HepG2 (cell line): ENCODE measurements at regions not wholly inside any gene's neighbourhood (a gene's known extent, or its start where the extent isn't known, plus 50 kb on each side); places are given as distances from the start of the nearest gene placed in this dataset.
A peak's percentile ranks its signal among the peaks of the same experiment; 100 is the strongest.

Source experiments
- MED8 ChIP-seq: sonication (generic); formaldehyde crosslinking; IDR thresholded peaks from 2 replicates; pipeline ENCODE4 v1.8.1; 2023; ENCODE audit warnings: mild to moderate bottlenecking, missing genetic modification reagents; ENCODE audit not compliant: insufficient replicate concordance
- MYNN ChIP-seq: sonication (generic); formaldehyde crosslinking; IDR thresholded peaks from 2 replicates; pipeline ENCODE4 v1.4.0; 2020; ENCODE audit warnings: mild to moderate bottlenecking, low read depth, missing genetic modification reagents
- SOX5 ChIP-seq: IDR thresholded peaks from 2 replicates; pipeline ENCODE4 v1.6.1; 2016; ENCODE audit warnings: borderline replicate concordance
- TBL1XR1 ChIP-seq: fragments of 150-350 bp; IDR thresholded peaks from 2 replicates; pipeline ENCODE4 v1.6.1; 2014; ENCODE audit warnings: borderline replicate concordance, low read length; ENCODE audit not compliant: partially characterized antibody
- TEAD3 ChIP-seq: optimal IDR thresholded peaks from 2 replicates; pipeline ENCODE3; 2016; ENCODE audit warnings: borderline replicate concordance
- ZNF614 ChIP-seq: IDR thresholded peaks from 2 replicates; pipeline ENCODE4 v1.6.1; 2018; ENCODE audit warnings: missing biosample characterization, missing genetic modification reagents, inconsistent platforms, borderline replicate concordance
- ZNF841 ChIP-seq: sonication (generic); formaldehyde crosslinking; IDR thresholded peaks from 2 replicates; pipeline ENCODE4 v1.8.1; 2023; ENCODE audit warnings: missing genetic modification reagents, borderline replicate concordance
- ZSCAN29 ChIP-seq: sonication (generic); formaldehyde crosslinking; conservative IDR thresholded peaks from 2 replicates; pipeline ENCODE4 v1.4.0; 2020; ENCODE audit warnings: mild to moderate bottlenecking, missing genetic modification reagents
- TF ChIP-seq, protein P1 (sequence below): sonication (generic); formaldehyde crosslinking; conservative IDR thresholded peaks from 2 replicates; pipeline ENCODE4 v1.4.0; 2020; ENCODE audit warnings: missing genetic modification reagents
- TF ChIP-seq, protein P2 (sequence below): sonication (generic); IDR thresholded peaks from 2 replicates; pipeline ENCODE4 v1.6.1; 2016; ENCODE audit warnings: low read depth, borderline replicate concordance
- TF ChIP-seq, protein P3 (sequence below): sonication (generic); formaldehyde crosslinking; IDR thresholded peaks from 2 replicates; pipeline ENCODE4 v1.4.0; 2020; ENCODE audit warnings: missing genetic modification reagents
- TF ChIP-seq, protein P4 (sequence below), 2 experiments: sonication (generic) in 1 of 2; formaldehyde crosslinking in 1 of 2; IDR thresholded peaks; 2 replicates each; pipeline versions ENCODE4 v1.4.0 to v1.6.1; 2018 to 2020; ENCODE audit warnings: missing genetic modification reagents in 2 of 2, borderline replicate concordance in 1 of 2, low read depth in 1 of 2, mild to moderate bottlenecking in 1 of 2, missing biosample characterization in 1 of 2
- TF ChIP-seq, protein P5 (sequence below): sonication (generic); formaldehyde crosslinking; IDR thresholded peaks from 2 replicates; pipeline ENCODE4 v1.5.0; 2020; ENCODE audit warnings: mild to moderate bottlenecking, missing genetic modification reagents, borderline replicate concordance

DNA sequence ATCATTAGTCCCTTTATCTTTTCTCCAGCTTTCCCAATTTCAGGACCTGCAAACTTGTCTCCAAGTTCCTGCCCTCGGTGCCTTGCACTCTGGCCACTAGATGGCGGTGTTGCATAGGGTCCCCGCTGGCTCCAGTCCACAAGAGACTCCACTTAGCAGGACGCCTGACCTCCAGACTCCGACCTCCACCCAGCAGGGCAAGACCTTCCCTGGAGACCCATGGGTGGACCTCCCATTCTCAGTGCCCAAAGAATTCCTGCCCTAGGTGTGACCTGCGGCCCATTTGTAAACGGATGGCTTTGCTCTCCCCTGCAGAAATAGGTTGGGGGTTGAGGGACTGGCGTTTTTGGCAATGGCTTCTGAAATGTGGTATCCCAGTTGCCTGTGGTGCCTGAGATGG lies 82.6 kb downstream of the LSM3 start (continued):
- TF ChIP-seq, protein P1, sequence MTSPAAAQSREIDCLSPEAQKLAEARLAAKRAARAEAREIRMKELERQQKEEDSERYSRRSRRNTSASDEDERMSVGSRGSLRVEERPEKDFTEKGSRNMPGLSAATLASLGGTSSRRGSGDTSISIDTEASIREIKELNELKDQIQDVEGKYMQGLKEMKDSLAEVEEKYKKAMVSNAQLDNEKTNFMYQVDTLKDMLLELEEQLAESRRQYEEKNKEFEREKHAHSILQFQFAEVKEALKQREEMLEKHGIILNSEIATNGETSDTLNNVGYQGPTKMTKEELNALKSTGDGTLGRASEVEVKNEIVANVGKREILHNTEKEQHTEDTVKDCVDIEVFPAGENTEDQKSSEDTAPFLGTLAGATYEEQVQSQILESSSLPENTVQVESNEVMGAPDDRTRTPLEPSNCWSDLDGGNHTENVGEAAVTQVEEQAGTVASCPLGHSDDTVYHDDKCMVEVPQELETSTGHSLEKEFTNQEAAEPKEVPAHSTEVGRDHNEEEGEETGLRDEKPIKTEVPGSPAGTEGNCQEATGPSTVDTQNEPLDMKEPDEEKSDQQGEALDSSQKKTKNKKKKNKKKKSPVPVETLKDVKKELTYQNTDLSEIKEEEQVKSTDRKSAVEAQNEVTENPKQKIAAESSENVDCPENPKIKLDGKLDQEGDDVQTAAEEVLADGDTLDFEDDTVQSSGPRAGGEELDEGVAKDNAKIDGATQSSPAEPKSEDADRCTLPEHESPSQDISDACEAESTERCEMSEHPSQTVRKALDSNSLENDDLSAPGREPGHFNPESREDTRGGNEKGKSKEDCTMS (CRISPR knock-in tag) = no peak
- TF ChIP-seq, protein P2, sequence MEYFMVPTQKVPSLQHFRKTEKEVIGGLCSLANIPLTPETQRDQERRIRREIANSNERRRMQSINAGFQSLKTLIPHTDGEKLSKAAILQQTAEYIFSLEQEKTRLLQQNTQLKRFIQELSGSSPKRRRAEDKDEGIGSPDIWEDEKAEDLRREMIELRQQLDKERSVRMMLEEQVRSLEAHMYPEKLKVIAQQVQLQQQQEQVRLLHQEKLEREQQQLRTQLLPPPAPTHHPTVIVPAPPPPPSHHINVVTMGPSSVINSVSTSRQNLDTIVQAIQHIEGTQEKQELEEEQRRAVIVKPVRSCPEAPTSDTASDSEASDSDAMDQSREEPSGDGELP = no peak
- TF ChIP-seq ZNF614 (CRISPR knock-in tag) (no peak), SOX5 (0 out of 2 replicates have a peak, but pooled peaks have one; percentile 17), MYNN (CRISPR knock-in tag) (no peak), MED8 (CRISPR knock-in tag) (no peak), ZNF841 (CRISPR knock-in tag) (no peak), ZSCAN29 (CRISPR knock-in tag) (no peak), TBL1XR1 (no peak), TEAD3 (peak; percentile 24)
- TF ChIP-seq, protein P3, sequence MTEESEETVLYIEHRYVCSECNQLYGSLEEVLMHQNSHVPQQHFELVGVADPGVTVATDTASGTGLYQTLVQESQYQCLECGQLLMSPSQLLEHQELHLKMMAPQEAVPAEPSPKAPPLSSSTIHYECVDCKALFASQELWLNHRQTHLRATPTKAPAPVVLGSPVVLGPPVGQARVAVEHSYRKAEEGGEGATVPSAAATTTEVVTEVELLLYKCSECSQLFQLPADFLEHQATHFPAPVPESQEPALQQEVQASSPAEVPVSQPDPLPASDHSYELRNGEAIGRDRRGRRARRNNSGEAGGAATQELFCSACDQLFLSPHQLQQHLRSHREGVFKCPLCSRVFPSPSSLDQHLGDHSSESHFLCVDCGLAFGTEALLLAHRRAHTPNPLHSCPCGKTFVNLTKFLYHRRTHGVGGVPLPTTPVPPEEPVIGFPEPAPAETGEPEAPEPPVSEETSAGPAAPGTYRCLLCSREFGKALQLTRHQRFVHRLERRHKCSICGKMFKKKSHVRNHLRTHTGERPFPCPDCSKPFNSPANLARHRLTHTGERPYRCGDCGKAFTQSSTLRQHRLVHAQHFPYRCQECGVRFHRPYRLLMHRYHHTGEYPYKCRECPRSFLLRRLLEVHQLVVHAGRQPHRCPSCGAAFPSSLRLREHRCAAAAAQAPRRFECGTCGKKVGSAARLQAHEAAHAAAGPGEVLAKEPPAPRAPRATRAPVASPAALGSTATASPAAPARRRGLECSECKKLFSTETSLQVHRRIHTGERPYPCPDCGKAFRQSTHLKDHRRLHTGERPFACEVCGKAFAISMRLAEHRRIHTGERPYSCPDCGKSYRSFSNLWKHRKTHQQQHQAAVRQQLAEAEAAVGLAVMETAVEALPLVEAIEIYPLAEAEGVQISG (CRISPR knock-in tag) = no peak
- TF ChIP-seq, protein P4, sequence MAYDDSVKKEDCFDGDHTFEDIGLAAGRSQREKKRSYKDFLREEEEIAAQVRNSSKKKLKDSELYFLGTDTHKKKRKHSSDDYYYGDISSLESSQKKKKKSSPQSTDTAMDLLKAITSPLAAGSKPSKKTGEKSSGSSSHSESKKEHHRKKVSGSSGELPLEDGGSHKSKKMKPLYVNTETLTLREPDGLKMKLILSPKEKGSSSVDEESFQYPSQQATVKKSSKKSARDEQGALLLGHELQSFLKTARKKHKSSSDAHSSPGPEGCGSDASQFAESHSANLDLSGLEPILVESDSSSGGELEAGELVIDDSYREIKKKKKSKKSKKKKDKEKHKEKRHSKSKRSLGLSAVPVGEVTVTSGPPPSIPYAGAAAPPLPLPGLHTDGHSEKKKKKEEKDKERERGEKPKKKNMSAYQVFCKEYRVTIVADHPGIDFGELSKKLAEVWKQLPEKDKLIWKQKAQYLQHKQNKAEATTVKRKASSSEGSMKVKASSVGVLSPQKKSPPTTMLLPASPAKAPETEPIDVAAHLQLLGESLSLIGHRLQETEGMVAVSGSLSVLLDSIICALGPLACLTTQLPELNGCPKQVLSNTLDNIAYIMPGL (CRISPR knock-in tag; IDR thresholded peaks at IDR 0.05; ENCODE audit: borderline replicate concordance in 1 of 2, low read depth in 1 of 2) = 0 out of 4 replicates have a peak, but pooled peaks of 1 of the 2 experiments have one; percentile 46
- TF ChIP-seq, protein P5, sequence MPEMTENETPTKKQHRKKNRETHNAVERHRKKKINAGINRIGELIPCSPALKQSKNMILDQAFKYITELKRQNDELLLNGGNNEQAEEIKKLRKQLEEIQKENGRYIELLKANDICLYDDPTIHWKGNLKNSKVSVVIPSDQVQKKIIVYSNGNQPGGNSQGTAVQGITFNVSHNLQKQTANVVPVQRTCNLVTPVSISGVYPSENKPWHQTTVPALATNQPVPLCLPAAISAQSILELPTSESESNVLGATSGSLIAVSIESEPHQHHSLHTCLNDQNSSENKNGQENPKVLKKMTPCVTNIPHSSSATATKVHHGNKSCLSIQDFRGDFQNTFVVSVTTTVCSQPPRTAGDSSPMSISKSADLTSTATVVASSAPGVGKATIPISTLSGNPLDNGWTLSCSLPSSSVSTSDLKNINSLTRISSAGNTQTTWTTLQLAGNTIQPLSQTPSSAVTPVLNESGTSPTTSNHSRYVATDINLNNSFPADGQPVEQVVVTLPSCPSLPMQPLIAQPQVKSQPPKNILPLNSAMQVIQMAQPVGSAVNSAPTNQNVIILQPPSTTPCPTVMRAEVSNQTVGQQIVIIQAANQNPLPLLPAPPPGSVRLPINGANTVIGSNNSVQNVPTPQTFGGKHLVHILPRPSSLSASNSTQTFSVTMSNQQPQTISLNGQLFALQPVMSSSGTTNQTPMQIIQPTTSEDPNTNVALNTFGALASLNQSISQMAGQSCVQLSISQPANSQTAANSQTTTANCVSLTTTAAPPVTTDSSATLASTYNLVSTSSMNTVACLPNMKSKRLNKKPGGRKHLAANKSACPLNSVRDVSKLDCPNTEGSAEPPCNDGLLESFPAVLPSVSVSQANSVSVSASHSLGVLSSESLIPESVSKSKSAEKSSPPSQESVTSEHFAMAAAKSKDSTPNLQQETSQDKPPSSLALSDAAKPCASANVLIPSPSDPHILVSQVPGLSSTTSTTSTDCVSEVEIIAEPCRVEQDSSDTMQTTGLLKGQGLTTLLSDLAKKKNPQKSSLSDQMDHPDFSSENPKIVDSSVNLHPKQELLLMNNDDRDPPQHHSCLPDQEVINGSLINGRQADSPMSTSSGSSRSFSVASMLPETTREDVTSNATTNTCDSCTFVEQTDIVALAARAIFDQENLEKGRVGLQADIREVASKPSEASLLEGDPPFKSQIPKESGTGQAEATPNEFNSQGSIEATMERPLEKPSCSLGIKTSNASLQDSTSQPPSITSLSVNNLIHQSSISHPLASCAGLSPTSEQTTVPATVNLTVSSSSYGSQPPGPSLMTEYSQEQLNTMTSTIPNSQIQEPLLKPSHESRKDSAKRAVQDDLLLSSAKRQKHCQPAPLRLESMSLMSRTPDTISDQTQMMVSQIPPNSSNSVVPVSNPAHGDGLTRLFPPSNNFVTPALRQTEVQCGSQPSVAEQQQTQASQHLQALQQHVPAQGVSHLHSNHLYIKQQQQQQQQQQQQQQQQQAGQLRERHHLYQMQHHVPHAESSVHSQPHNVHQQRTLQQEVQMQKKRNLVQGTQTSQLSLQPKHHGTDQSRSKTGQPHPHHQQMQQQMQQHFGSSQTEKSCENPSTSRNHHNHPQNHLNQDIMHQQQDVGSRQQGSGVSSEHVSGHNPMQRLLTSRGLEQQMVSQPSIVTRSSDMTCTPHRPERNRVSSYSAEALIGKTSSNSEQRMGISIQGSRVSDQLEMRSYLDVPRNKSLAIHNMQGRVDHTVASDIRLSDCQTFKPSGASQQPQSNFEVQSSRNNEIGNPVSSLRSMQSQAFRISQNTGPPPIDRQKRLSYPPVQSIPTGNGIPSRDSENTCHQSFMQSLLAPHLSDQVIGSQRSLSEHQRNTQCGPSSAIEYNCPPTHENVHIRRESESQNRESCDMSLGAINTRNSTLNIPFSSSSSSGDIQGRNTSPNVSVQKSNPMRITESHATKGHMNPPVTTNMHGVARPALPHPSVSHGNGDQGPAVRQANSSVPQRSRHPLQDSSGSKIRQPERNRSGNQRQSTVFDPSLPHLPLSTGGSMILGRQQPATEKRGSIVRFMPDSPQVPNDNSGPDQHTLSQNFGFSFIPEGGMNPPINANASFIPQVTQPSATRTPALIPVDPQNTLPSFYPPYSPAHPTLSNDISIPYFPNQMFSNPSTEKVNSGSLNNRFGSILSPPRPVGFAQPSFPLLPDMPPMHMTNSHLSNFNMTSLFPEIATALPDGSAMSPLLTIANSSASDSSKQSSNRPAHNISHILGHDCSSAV (CRISPR knock-in tag) = no peak
